IMR-90 (cell line): ENCODE measurements at regions not wholly inside any gene's neighbourhood (a gene's known extent, or its start where the extent isn't known, plus 50 kb on each side); places are given as distances from the start of the nearest gene placed in this dataset.

Experiments used
- ATAC-seq: fragments of 200-7000 bp; cut with Tn5 transposase; 2 replicates; pipeline ENCODE4 v1.9.1; 2020; ENCODE audit warnings: low read depth, mild to moderate bottlenecking, moderate library complexity
- BruUV-seq: library from RNA; stranded (reverse); fragments of 400-500 nt; replicated peaks from 2 replicates; lab custom pipeline; 2021; lab: Mats Ljungman, UMichigan
- CTCF ChIA-PET: fragments of 300-600 bp; formaldehyde crosslinking; extraction: SDS; loops from one replicate; lab custom pipeline; 2021; ENCODE audit warnings: antibody characterized with exemption; lab: Yijun Ruan, JAX
- POLR2A ChIA-PET: fragments of 300-600 bp; sonication (Branson Sonifier 250); formaldehyde crosslinking; loops from one replicate; lab custom pipeline; 2022; ENCODE audit warnings: antibody characterized with exemption; ENCODE audit not compliant: unreplicated experiment; lab: Charles Lee
- DNase-seq: peaks from one replicate; pipeline ENCODE4 v3.0.0; 2013
- H2AFZ ChIP-seq: replicated peaks from 2 replicates; pipeline ENCODE3; 2013; ENCODE audit warnings: low read length, mild to moderate bottlenecking; ENCODE audit not compliant: poor library complexity
- H2AK5ac ChIP-seq: 2 replicates; pipeline ENCODE4 v1.6.1; 2013; ENCODE audit warnings: low read depth, low read length, inconsistent platforms
- H2AK9ac ChIP-seq: replicated peaks from 2 replicates; pipeline ENCODE3; 2013; ENCODE audit warnings: mild to moderate bottlenecking, low read depth, low read length, moderate library complexity; ENCODE audit not compliant: poor library complexity
- H2BK120ac ChIP-seq: 2 replicates; pipeline ENCODE4 v1.6.1; 2013; ENCODE audit warnings: low read depth, low read length, inconsistent platforms
- H2BK15ac ChIP-seq: 3 replicates; pipeline ENCODE4 v1.6.1; 2013; ENCODE audit warnings: low read depth, low read length, inconsistent platforms
- H2BK20ac ChIP-seq: 2 replicates; pipeline ENCODE4 v1.6.1; 2013; ENCODE audit warnings: low read depth, mild to moderate bottlenecking, inconsistent platforms, low read length, moderate library complexity
- H2BK5ac ChIP-seq: 2 replicates; pipeline ENCODE4 v1.6.1; 2013; ENCODE audit warnings: mild to moderate bottlenecking, low read depth, low read length, inconsistent platforms; ENCODE audit not compliant: poor library complexity, severe bottlenecking
- H3K14ac ChIP-seq: replicated peaks from 2 replicates; pipeline ENCODE4 v1.6.1; 2013; ENCODE audit warnings: low read depth, low read length, inconsistent platforms
- H3K18ac ChIP-seq: 2 replicates; pipeline ENCODE4 v1.6.1; 2013; ENCODE audit warnings: low read depth, low read length, control low read depth
- H3K23ac ChIP-seq: 2 replicates; pipeline ENCODE4 v1.6.1; 2013; ENCODE audit warnings: low read depth, low read length, inconsistent platforms
- H3K27ac ChIP-seq: 2 replicates; pipeline ENCODE4 v1.5.1; 2013; ENCODE audit warnings: mild to moderate bottlenecking, control low read depth, low read length; ENCODE audit not compliant: insufficient read depth
- H3K27me3 ChIP-seq: 2 replicates; pipeline ENCODE4 v1.6.1; 2013; ENCODE audit warnings: low read length; ENCODE audit not compliant: control insufficient read depth, insufficient read depth
- H3K36me3 ChIP-seq: 2 replicates; pipeline ENCODE4 v1.6.1; 2013; ENCODE audit warnings: low read length, mixed read lengths; ENCODE audit not compliant: control insufficient read depth, insufficient read depth
- H3K4ac ChIP-seq: 2 replicates; pipeline ENCODE4 v1.6.1; 2013; ENCODE audit warnings: low read depth, low read length, inconsistent platforms
- H3K4me1 ChIP-seq: 2 replicates; pipeline ENCODE4 v1.6.1; 2013; ENCODE audit warnings: low read length, mixed read lengths; ENCODE audit not compliant: control insufficient read depth, insufficient read depth
- H3K4me2 ChIP-seq: 2 replicates; pipeline ENCODE4 v1.6.1; 2013; ENCODE audit warnings: low read depth, mild to moderate bottlenecking, control low read depth, low read length, moderate library complexity
- H3K4me3 ChIP-seq: 2 replicates; pipeline ENCODE4 v1.5.1; 2013; ENCODE audit warnings: low read depth, mild to moderate bottlenecking, control low read depth, low read length, moderate library complexity; ENCODE audit not compliant: insufficient read depth
- H3K56ac ChIP-seq: 2 replicates; pipeline ENCODE4 v1.6.1; 2013; ENCODE audit warnings: low read length, inconsistent platforms; ENCODE audit not compliant: insufficient read depth; ENCODE audit errors: extremely low read depth
- H3K79me1 ChIP-seq, 2 experiments: 2 replicates each; pipeline ENCODE4 v1.6.1; 2013; ENCODE audit warnings: low read length in 2 of 2, inconsistent platforms in 1 of 2, low read depth in 1 of 2
- H3K9ac ChIP-seq: 2 replicates; pipeline ENCODE4 v1.6.1; 2013; ENCODE audit warnings: low read depth, low read length, control low read depth
- H3K9me1 ChIP-seq: 2 replicates; pipeline ENCODE4 v1.6.1; 2013; ENCODE audit warnings: low read length, inconsistent platforms; ENCODE audit not compliant: insufficient read depth
- H3K9me3 ChIP-seq: 2 replicates; pipeline ENCODE4 v1.6.1; 2013; ENCODE audit warnings: low read length; ENCODE audit not compliant: control insufficient read depth, insufficient read depth
- H4K20me1 ChIP-seq: 2 replicates; pipeline ENCODE4 v1.6.1; 2013; ENCODE audit warnings: low read length, inconsistent platforms; ENCODE audit not compliant: insufficient read depth
- H4K5ac ChIP-seq: 2 replicates; pipeline ENCODE4 v1.6.1; 2013; ENCODE audit warnings: mild to moderate bottlenecking, low read depth, low read length, control low read depth
- H4K8ac ChIP-seq, 2 experiments: 2 replicates each; pipeline ENCODE4 v1.6.1; 2013; ENCODE audit warnings: low read depth in 2 of 2, low read length in 2 of 2, control low read depth in 1 of 2, inconsistent platforms in 1 of 2
- H4K91ac ChIP-seq: 2 replicates; pipeline ENCODE4 v1.6.1; 2013; ENCODE audit warnings: low read depth, low read length, inconsistent platforms; ENCODE audit not compliant: insufficient read depth
- BHLHE40 ChIP-seq: fragments of 150-350 bp; IDR thresholded peaks from 2 replicates; pipeline ENCODE4 v1.6.1; 2016; ENCODE audit warnings: mild to moderate bottlenecking, low read depth, low read length
- CEBPB ChIP-seq: IDR thresholded peaks from 2 replicates; pipeline ENCODE4 v1.6.1; 2012; ENCODE audit warnings: low read depth, low read length, improper control_type of control experiment
- CHD1 ChIP-seq: IDR thresholded peaks from 2 replicates; pipeline ENCODE4 v1.6.1; 2012; ENCODE audit warnings: low read depth, low read length, improper control_type of control experiment
- CTCF ChIP-seq: conservative IDR thresholded peaks from 2 replicates; pipeline ENCODE4 v1.5.1; 2012; ENCODE audit warnings: mild to moderate bottlenecking, low read depth, low read length, improper control_type of control experiment
- FOS ChIP-seq: fragments of 150-350 bp; IDR thresholded peaks from 2 replicates; pipeline ENCODE4 v1.6.1; 2016; ENCODE audit warnings: low read depth, low read length
- MAFK ChIP-seq: IDR thresholded peaks from 2 replicates; pipeline ENCODE4 v1.6.1; 2012; ENCODE audit warnings: low read depth, low read length, improper control_type of control experiment
- MAZ ChIP-seq: IDR thresholded peaks from 2 replicates; pipeline ENCODE4 v1.6.1; 2012; ENCODE audit warnings: low read depth, mild to moderate bottlenecking, low read length, improper control_type of control experiment, moderate library complexity, borderline replicate concordance
- MXI1 ChIP-seq: IDR thresholded peaks from 2 replicates; pipeline ENCODE4 v1.6.1; 2012; ENCODE audit warnings: low read depth, mild to moderate bottlenecking, low read length, moderate library complexity, borderline replicate concordance
- NFE2L2 ChIP-seq: fragments of 150-350 bp; IDR thresholded peaks from 2 replicates; pipeline ENCODE4 v1.6.1; 2016; ENCODE audit warnings: low read depth, mild to moderate bottlenecking, low read length
- RAD21 ChIP-seq: IDR thresholded peaks from 2 replicates; pipeline ENCODE4 v1.6.1; 2012; ENCODE audit warnings: low read length, improper control_type of control experiment
- RFX5 ChIP-seq: IDR thresholded peaks from 2 replicates; pipeline ENCODE4 v1.8.0; 2012; ENCODE audit warnings: low read depth, mild to moderate bottlenecking, low read length, moderate library complexity
- USF2 ChIP-seq: fragments of 150-350 bp; IDR thresholded peaks from 2 replicates; pipeline ENCODE4 v1.6.1; 2017; ENCODE audit warnings: mild to moderate bottlenecking, antibody characterized with exemption, low read length, low read depth
- WGBS, 2 experiments: methylation state at CpG; one replicate each; pipeline versions ENCODE4 v1.1.5 to v1.1.7; 2013; ENCODE audit warnings: missing lambda C conversion rate in 2 of 2; ENCODE audit not compliant: insufficient read length in 1 of 2; ENCODE audit errors: extremely low coverage in 2 of 2; 5-methylcytosine and 5-hydroxymethylcytosine counted together
- dilution Hi-C: fragments of 300-500 bp; cut with HindIII; formaldehyde crosslinking; loops from one replicate; pipeline ENCODE4 v1.14.3; 2018; ENCODE audit warnings: low sequenced_read_pairs; ENCODE audit not compliant: unreplicated experiment
- in situ Hi-C: fragments of 300-500 bp; cut with MboI; formaldehyde crosslinking; loops from 3 replicates; pipeline ENCODE4 v1.14.3; 2019; ENCODE audit warnings: low sequenced_read_pairs, inconsistent platforms, mixed read lengths
- intact Hi-C: fragments of 100-400 bp; cut with micrococcal nuclease; formaldehyde crosslinking; loops from 2 replicates; pipeline ENCODE4 v1.10.0; 2022

- dilution Hi-C loops (no loop called here), in situ Hi-C loops (loop anchor here (25.0 kb wide), 2 partner anchors 614 to 1389 kb away; no protein-coding TSS in a partner anchor), intact Hi-C loops (no loop called here)
- Histone ChIP-seq H2BK15ac (no peak overlapping the region), H2AFZ (no peak overlapping the region), H3K4ac (no peak overlapping the region), H3K36me3 (no peaks in the 10 kb centered on the region), H4K91ac (no peak overlapping the region), H3K18ac (no peak overlapping the region), H3K4me2 (no peak overlapping the region), H2BK5ac (no peak overlapping the region), H3K4me3 (no peak overlapping the region), H3K79me1 (no peaks in the 10 kb centered on the region), H3K14ac (no peak overlapping the region), H4K8ac (no peak overlapping the region), H2BK120ac (no peak overlapping the region), H3K9ac (no peak overlapping the region), H2BK20ac (no peak overlapping the region), H3K9me1 (no peaks in the 10 kb centered on the region), H3K27ac (no peak overlapping the region), H3K4me1 (no peaks in the 10 kb centered on the region), H3K23ac (no peak overlapping the region), H4K20me1 (no peaks in the 10 kb centered on the region), H3K56ac (no peak overlapping the region), H3K27me3 (no peaks in the 10 kb centered on the region), H4K5ac (no peak overlapping the region), H2AK5ac (no peak overlapping the region), H3K9me3 (peaks cover 3% of the 10 kb centered on the region), H2AK9ac (no peak overlapping the region)
- POLR2A ChIA-PET: no interaction called here
- CTCF ChIA-PET: interaction anchor here (0.7 kb wide), 1 partner anchor 293 kb away, joined by 3 read pairs; no protein-coding TSS in a partner anchor
- WGBS, 2 experiments: 100% methylated on average over 1 of the region's 8 CpGs; no CpG with 5 or more reads in 1 of the 2 experiments
- BruUV-seq: no TSS peak
- DNase-seq (no peak), ATAC-seq (no peak)
- no peak for TF ChIP-seq CHD1
- no peak for TF ChIP-seq MAFK
- TF ChIP-seq NFE2L2: no peak
- TF ChIP-seq BHLHE40: no peak
- no peak for TF ChIP-seq CTCF
- TF ChIP-seq CEBPB: no peak
- no peak for TF ChIP-seq RAD21
- no peak for TF ChIP-seq RFX5
- no peak for TF ChIP-seq MAZ
- TF ChIP-seq MXI1: no peak
- TF ChIP-seq USF2: no peak
- TF ChIP-seq FOS: no peak
Measured at GRCh38 chr6:14222956-14223355, 105.4 kb downstream of the CD83 start.
